ENCODE measurements at regions not wholly inside any gene's neighbourhood (a gene's known extent, or its start where the extent isn't known, plus 50 kb on each side); places are given as distances from the start of the nearest gene placed in this dataset.

DNA sequence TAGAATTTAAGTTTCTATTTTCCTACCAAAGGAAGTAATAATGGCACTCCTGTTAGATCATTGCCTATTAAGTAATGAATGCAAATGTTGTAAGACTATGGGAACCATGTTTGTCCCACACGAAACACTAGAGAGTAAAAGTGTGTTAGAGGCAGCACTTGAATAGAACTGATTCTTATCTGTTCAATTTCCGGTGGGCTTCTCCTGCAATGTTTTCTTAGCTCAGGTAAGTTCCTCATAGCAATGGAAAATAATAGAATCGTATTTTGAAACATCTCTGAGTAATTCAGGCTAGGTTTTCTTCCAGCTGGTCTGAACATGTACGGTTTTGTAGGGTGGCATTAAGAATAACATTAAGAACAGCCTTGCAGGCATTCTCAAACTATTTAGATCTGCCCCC, 145.3 kb upstream of the LIPC start:
- no peak for TF ChIP-seq EZH2 (IDR thresholded peaks at IDR 0.05; ENCODE audit: borderline replicate concordance, insufficient read depth, low read depth, low read length, poor library complexity, severe bottlenecking)
- TF ChIP-seq, protein P1, sequence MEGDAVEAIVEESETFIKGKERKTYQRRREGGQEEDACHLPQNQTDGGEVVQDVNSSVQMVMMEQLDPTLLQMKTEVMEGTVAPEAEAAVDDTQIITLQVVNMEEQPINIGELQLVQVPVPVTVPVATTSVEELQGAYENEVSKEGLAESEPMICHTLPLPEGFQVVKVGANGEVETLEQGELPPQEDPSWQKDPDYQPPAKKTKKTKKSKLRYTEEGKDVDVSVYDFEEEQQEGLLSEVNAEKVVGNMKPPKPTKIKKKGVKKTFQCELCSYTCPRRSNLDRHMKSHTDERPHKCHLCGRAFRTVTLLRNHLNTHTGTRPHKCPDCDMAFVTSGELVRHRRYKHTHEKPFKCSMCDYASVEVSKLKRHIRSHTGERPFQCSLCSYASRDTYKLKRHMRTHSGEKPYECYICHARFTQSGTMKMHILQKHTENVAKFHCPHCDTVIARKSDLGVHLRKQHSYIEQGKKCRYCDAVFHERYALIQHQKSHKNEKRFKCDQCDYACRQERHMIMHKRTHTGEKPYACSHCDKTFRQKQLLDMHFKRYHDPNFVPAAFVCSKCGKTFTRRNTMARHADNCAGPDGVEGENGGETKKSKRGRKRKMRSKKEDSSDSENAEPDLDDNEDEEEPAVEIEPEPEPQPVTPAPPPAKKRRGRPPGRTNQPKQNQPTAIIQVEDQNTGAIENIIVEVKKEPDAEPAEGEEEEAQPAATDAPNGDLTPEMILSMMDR (IDR thresholded peaks at IDR 0.05), result no peak

Measured in B cell (primary cell).